CD4-positive, alpha-beta T cell (primary cell): ENCODE measurements at regions not wholly inside any gene's neighbourhood (a gene's known extent, or its start where the extent isn't known, plus 50 kb on each side); places are given as distances from the start of the nearest gene placed in this dataset.
"Not testable (repeated sequence)": the region's sequence is repeated elsewhere in the genome, so short reads cannot be mapped to it uniquely, and the experiment has no call there.

Source experiments
- ATAC-seq: fragments of 200-7000 bp; cut with Tn5 transposase; one replicate; pipeline ENCODE4 v1.10.0; 2022; ENCODE audit warnings: mild to moderate bottlenecking; ENCODE audit not compliant: poor library complexity
- CTCF ChIA-PET: fragments of 350-600 bp; sonication (Branson Sonifier 250); formaldehyde crosslinking; loops from one replicate; lab custom pipeline; 2021; ENCODE audit warnings: antibody characterized with exemption, inconsistent platforms; lab: Charles Lee
- POLR2A ChIA-PET: fragments of 350-600 bp; sonication (Branson Sonifier 250); formaldehyde crosslinking; loops from one replicate; lab custom pipeline; 2021; ENCODE audit warnings: antibody characterized with exemption, inconsistent platforms; lab: Charles Lee
- DNase-seq, 14 experiments: peaks; one replicate each; pipeline ENCODE4 v3.0.0-alpha.2; 2013 to 2020; ENCODE audit warnings: mixed read lengths in 2 of 14
- H3K27ac ChIP-seq, 2 donors: one replicate each; pipeline versions ENCODE4 v1.5.1 to v1.7.0; 2013; ENCODE audit warnings: low read length in 2 of 2, low read depth in 1 of 2, mild to moderate bottlenecking in 1 of 2
- H3K27me3 ChIP-seq, 2 experiments: 1 replicate in 1 of 2; 2 replicates in 1 of 2; pipeline versions ENCODE4 v1.6.1 to v1.7.0; 2013; ENCODE audit warnings: low read length in 2 of 2, control low read depth in 1 of 2, mild to moderate bottlenecking in 1 of 2, moderate library complexity in 1 of 2; ENCODE audit not compliant: insufficient read depth in 2 of 2, control insufficient read depth in 1 of 2
- H3K36me3 ChIP-seq: one replicate; pipeline ENCODE4 v1.6.1; 2013; ENCODE audit warnings: low read length, control low read depth; ENCODE audit not compliant: insufficient read depth
- H3K4me1 ChIP-seq: one replicate; pipeline ENCODE4 v1.6.1; 2013; ENCODE audit warnings: low read length, control low read depth; ENCODE audit not compliant: insufficient read depth
- H3K4me3 ChIP-seq: one replicate; pipeline ENCODE4 v1.5.1; 2013; ENCODE audit warnings: mild to moderate bottlenecking, low read length, moderate library complexity
- H3K9me3 ChIP-seq, 2 experiments: 1 replicate in 1 of 2; 2 replicates in 1 of 2; pipeline versions ENCODE4 v1.6.1 to v1.7.0; 2013; ENCODE audit warnings: low read length in 2 of 2, mild to moderate bottlenecking in 2 of 2, control low read depth in 1 of 2, moderate library complexity in 1 of 2; ENCODE audit not compliant: control insufficient read depth in 1 of 2, insufficient read depth in 1 of 2
- H3K27ac Mint-ChIP-seq: one replicate; pipeline ENCODE4 v1.8.0; 2020; ENCODE audit warnings: mixed read lengths
- H3K27me3 Mint-ChIP-seq: one replicate; pipeline ENCODE4 v1.8.0; 2021; ENCODE audit warnings: mixed read lengths
- H3K36me3 Mint-ChIP-seq: one replicate; pipeline ENCODE4 v1.8.0; 2021; ENCODE audit warnings: low read depth, mixed read lengths
- H3K4me1 Mint-ChIP-seq: one replicate; pipeline ENCODE4 v1.8.0; 2021; ENCODE audit warnings: low read depth, mixed read lengths
- H3K4me3 Mint-ChIP-seq: one replicate; pipeline ENCODE4 v1.8.0; 2020; ENCODE audit warnings: mild to moderate bottlenecking, mixed read lengths
- H3K9me3 Mint-ChIP-seq: one replicate; pipeline ENCODE4 v1.8.0; 2020; ENCODE audit warnings: mixed read lengths
- intact Hi-C, 2 experiments: fragments of 100-400 bp; cut with DNase I in 1 of 2; cut with micrococcal nuclease in 1 of 2; formaldehyde crosslinking; loops; one replicate each; pipeline versions ENCODE4 v1.15.1 to v1.9.0; 2023 to 2025; cut with DNase I, micrococcal nuclease
- TF ChIP-seq, protein P1 (sequence below): fragments of 200-600 bp; IDR thresholded peaks from one replicate; pipeline ENCODE4 v1.8.0; 2022; ENCODE audit warnings: antibody characterized with exemption, mild to moderate bottlenecking

DNA sequence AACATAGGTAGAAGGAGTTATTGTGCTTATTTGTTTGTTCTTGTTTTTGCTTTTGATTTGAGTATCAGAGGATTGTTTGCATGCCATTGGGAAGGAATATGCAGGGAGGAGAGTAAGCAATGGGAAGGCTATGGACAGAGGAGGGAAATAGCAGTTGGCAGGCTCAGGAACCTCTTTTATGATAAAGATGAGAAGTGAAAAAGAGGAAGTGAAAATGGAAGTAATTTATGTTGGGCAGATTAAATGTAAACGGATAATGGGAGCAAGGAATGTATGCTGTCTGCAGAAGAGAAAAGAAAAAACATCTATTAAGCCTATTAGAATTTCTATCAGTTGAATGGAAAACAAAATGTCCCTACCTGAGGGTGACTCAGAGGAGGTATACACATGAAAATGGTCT is 90.1 kb upstream of the NPSR1 start:
- H3K27ac Mint-ChIP-seq: no peak overlapping the region
- H3K9me3 ChIP-seq: no peaks in the 10 kb centered on the region
- no peaks in the 10 kb centered on the region for H3K27me3 Mint-ChIP-seq
- no peaks in the 10 kb centered on the region for H3K4me1 ChIP-seq
- H3K4me1 Mint-ChIP-seq: no peaks in the 10 kb centered on the region
- no peak overlapping the region for H3K27ac ChIP-seq
- TF ChIP-seq, protein P1, sequence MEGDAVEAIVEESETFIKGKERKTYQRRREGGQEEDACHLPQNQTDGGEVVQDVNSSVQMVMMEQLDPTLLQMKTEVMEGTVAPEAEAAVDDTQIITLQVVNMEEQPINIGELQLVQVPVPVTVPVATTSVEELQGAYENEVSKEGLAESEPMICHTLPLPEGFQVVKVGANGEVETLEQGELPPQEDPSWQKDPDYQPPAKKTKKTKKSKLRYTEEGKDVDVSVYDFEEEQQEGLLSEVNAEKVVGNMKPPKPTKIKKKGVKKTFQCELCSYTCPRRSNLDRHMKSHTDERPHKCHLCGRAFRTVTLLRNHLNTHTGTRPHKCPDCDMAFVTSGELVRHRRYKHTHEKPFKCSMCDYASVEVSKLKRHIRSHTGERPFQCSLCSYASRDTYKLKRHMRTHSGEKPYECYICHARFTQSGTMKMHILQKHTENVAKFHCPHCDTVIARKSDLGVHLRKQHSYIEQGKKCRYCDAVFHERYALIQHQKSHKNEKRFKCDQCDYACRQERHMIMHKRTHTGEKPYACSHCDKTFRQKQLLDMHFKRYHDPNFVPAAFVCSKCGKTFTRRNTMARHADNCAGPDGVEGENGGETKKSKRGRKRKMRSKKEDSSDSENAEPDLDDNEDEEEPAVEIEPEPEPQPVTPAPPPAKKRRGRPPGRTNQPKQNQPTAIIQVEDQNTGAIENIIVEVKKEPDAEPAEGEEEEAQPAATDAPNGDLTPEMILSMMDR: no peak
- DNase-seq (no peak), ATAC-seq (no peak)
- H3K4me3 Mint-ChIP-seq: no peak overlapping the region
- CTCF ChIA-PET: no interaction called here
- H3K4me3 ChIP-seq: no peak overlapping the region
- POLR2A ChIA-PET: no interaction called here
- H3K36me3 Mint-ChIP-seq: no peaks in the 10 kb centered on the region
- H3K27me3 ChIP-seq: no peaks in the 10 kb centered on the region
- intact Hi-C loops: no loop called here
- no peaks in the 10 kb centered on the region for H3K36me3 ChIP-seq
- H3K9me3 Mint-ChIP-seq: peaks cover 4% of the 10 kb centered on the region

DNA sequence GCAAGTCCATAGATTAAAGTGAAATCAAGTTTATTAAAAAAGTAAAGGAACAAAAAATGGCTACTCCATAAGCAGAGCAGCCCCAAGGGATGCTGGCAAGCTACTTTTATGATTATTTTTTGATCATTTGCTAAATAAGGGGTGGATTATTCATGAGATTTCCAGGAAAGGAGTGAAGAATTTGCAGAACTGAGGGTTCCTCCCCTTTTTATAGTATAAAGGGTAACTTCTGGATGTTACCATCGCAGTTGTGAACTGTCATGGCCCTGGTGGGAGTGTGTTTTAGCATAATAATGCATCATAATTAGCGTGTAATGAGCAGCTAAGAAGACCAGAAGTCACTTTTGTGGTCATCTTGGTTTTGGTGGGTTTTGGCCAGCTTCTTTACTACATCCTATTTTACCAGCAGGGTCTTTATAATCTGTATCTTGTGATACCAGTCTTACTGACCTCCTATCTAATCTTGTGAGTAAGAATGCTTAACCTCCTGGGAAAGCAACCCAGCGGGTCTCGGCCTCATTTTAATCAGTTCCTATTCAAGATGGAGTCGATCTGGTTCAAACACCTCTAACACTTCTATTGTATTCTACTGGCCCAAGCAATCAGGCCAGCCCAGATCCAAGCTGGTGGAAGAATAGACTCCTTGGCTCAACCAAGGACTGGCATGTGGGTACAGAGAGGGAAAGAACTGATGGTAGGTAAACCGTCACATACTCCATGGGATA is 87.9 kb upstream of the NPSR1 start:
- no peaks in the 10 kb centered on the region for H3K4me1 Mint-ChIP-seq

DNA sequence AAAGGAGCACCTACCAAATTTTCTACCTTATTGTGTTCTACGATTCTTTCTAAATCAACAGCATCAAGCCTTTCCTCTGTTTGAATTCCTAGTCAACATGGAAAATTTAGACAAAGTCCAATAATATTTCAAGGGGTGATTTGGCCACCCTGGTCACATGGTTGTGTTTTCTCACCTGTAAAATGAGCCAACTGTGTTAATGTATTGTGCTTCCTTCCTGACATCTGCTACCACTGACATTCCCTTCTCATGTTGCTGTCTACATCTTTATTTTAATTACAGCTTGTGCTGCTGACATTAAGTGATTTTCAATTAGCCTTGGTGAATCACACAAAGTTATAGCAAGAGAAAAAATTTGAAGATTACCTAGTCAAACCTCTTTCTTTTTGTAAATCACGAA is 83.0 kb upstream of the NPSR1 start:
- no peaks in the 10 kb centered on the region for H3K36me3 ChIP-seq
- Mint-ChIP-seq H3K27me3 (no peaks in the 10 kb centered on the region), H3K27ac (no peak overlapping the region), H3K9me3 (peaks cover 10% of the 10 kb centered on the region), H3K36me3 (no peaks in the 10 kb centered on the region), H3K4me1 (no peaks in the 10 kb centered on the region), H3K4me3 (no peak overlapping the region)
- TF ChIP-seq, protein P1: no peak
- H3K27me3 ChIP-seq: no peaks in the 10 kb centered on the region
- H3K4me3 ChIP-seq: no peak overlapping the region
- ATAC-seq: no peak
- H3K27ac ChIP-seq: no peak overlapping the region
- peaks cover 0 to 6% of the 10 kb centered on the region in 2 experiments for H3K9me3 ChIP-seq
- no peaks in the 10 kb centered on the region for H3K4me1 ChIP-seq
- intact Hi-C loops: no loop called here
- ChIA-PET CTCF (no interaction called here), POLR2A (no interaction called here)
- DNase-seq: no peak

More for the DNA sequence above, 87.9 kb upstream of the NPSR1 start:
- Histone ChIP-seq H3K27me3 (no peaks in the 10 kb centered on the region), H3K4me3 (no peak overlapping the region), H3K9me3 (no peaks in the 10 kb centered on the region), H3K36me3 (no peaks in the 10 kb centered on the region), H3K27ac (no peak overlapping the region), H3K4me1 (no peaks in the 10 kb centered on the region)
- Mint-ChIP-seq H3K27ac (no peak overlapping the region), H3K36me3 (no peaks in the 10 kb centered on the region), H3K27me3 (no peaks in the 10 kb centered on the region), H3K9me3 (peaks cover 4% of the 10 kb centered on the region), H3K4me3 (no peak overlapping the region)
- intact Hi-C loops: no loop called here
- ChIA-PET POLR2A (no interaction called here), CTCF (no interaction called here)
- ATAC-seq: no peak
- DNase-seq: no peak
- TF ChIP-seq, protein P1: no peak

DNA sequence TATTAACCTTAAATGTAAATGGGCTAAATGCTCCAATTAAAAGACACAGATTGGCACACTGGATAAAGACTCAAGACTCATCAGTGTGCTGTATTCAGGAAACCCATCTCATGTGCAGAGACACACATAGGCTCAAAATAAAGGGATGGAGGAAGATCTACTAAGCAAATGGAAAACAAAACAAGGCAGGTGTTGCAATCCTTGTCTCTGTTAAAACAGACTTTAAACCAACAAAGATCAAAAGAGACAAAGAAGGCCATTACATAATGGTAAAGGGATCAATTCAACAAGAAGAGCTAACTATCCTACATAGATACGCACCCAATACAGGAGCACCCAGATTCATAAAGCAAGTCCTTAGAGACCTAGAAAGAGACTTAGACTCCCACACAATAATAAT is 80.1 kb upstream of the NPSR1 start:
- H3K4me3 ChIP-seq, CTCF ChIA-PET, ATAC-seq, H3K27ac ChIP-seq, H3K27ac Mint-ChIP-seq, H3K4me1 ChIP-seq, DNase-seq, H3K9me3 Mint-ChIP-seq, H3K27me3 Mint-ChIP-seq, H3K36me3 ChIP-seq, H3K4me1 Mint-ChIP-seq, intact Hi-C loops, H3K4me3 Mint-ChIP-seq, H3K27me3 ChIP-seq, H3K36me3 Mint-ChIP-seq, POLR2A ChIA-PET, H3K9me3 ChIP-seq: not testable (repeated sequence)

DNA sequence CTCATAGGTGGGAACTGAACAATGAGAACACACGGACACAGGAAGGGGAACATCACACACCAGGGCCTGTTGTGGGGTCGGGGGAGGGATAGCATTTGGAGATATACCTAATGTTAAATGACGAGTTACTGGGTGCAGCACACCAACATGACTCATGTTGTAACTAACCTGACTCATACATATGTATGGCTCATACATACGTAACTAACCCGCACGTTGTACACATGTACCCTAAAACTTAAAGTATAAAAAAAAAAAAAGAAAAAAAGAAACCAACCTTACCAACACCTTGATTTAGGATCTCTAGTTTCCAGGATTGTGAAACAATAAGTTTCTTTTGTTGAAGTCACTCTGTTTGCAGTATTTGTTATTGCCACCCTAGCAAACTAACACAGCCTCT is 76.3 kb upstream of the NPSR1 start:
- H3K4me1 Mint-ChIP-seq, H3K9me3 Mint-ChIP-seq, H3K4me3 Mint-ChIP-seq, intact Hi-C loops, H3K27ac ChIP-seq, H3K27me3 ChIP-seq, H3K27ac Mint-ChIP-seq, POLR2A ChIA-PET, DNase-seq, H3K36me3 Mint-ChIP-seq, ATAC-seq, H3K4me1 ChIP-seq, H3K4me3 ChIP-seq, H3K36me3 ChIP-seq, H3K9me3 ChIP-seq, CTCF ChIA-PET, H3K27me3 Mint-ChIP-seq: not testable (repeated sequence)
